ENCODE measurements at regions not wholly inside any gene's neighbourhood (a gene's known extent, or its start where the extent isn't known, plus 50 kb on each side); places are given as distances from the start of the nearest gene placed in this dataset.

DNA sequence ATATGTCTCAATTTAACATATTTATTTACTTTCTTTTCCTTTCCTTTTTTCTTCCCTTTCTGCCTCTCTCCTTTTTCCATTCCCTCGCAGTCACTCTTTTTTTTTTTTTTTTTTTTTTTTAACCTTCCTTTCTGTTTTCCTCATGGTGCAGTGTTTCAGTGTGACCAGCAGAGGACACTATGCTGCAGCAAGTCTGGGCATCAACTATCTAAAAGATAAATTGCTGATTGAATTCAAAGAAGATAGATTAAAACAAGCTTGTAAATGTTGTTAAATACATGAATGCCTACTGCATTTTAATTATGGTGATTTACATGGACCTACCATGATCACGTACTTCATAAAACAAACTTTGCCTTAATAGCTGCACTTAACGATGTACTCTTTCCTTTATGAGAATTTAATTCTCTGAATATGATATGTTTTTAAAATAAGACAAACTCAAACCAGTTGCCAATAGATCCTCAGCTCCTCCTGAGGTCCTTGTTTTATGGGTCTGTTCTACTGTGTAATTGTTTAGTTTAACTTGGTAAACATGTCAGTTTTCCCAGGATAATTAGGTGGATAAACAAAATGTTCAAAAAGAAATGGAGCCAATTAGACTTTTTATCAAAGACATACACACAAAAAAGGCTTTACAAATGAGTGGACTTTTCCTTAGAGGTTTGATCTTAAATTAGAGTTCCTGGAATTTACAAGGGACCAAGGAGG, 101.0 kb upstream of the AGR3 start:
- Histone ChIP-seq H3K4ac (replicated peaks; ENCODE audit: insufficient read length, low read depth, low read length) (no peak overlapping the region), H4K8ac (ENCODE audit: extremely low read depth, insufficient read depth, low read length) (no peak overlapping the region), H3K79me1 (ENCODE audit: low read depth, low read length) (no peaks in the 10 kb centered on the region), H2BK12ac (ENCODE audit: low read depth, low read length) (no peak overlapping the region), H2BK5ac (ENCODE audit: low read depth, low read length) (no peak overlapping the region), H4K91ac (replicated peaks; ENCODE audit: insufficient read length, low read length) (no peak overlapping the region), H4K20me1 (replicated peaks in 1 of 2; ENCODE audit: control insufficient read depth in 1 of 2, insufficient read depth in 2 of 2, low read length in 2 of 2) (no peaks in the 10 kb centered on the region), H3K9ac (replicated peaks in 1 of 4; ENCODE audit: extremely low read depth in 1 of 4, low read depth in 3 of 4, low read length in 3 of 4) (no peak overlapping the region), H3K14ac (ENCODE audit: insufficient read length) (no peak overlapping the region), H3K9me3 (ENCODE audit: insufficient read depth in 2 of 2, low read depth in 1 of 2, low read length in 1 of 2) (no peaks in the 10 kb centered on the region), H3K36me3 (ENCODE audit: control insufficient read depth in 2 of 4, insufficient read depth in 4 of 4, low read length in 3 of 4) (no peaks in the 10 kb centered on the region), H3K4me1 (replicated peaks in 1 of 4; ENCODE audit: control insufficient read depth in 3 of 4, insufficient read depth in 4 of 4, low read length in 3 of 4) (peaks cover 0 to 4% (median 0%) of the 10 kb centered on the region in 4 experiments; a peak in 3 of 7 replicates), H2AFZ (ENCODE audit: low read length) (no peak overlapping the region), H3K18ac (ENCODE audit: extremely low read depth, low read length) (no peak overlapping the region), H3K27me3 (replicated peaks in 1 of 4; ENCODE audit: control insufficient read depth in 3 of 4, extremely low read depth in 1 of 4, insufficient read depth in 3 of 4, low read length in 3 of 4) (peaks cover 0 to 2% (median 0%) of the 10 kb centered on the region in 4 experiments; a peak in 1 of 7 replicates), H3K4me2 (ENCODE audit: insufficient read depth in 1 of 2, low read depth in 2 of 2, low read length in 2 of 2) (no peak overlapping the region), H3K56ac (replicated peaks; ENCODE audit: insufficient read length, low read depth, low read length) (no peak overlapping the region), H3K27ac (ENCODE audit: low read depth, low read length) (no peak overlapping the region), H3K4me3 (ENCODE audit: extremely low read depth in 1 of 4, insufficient read depth in 2 of 4, low read depth in 3 of 4, low read length in 4 of 4) (no peak overlapping the region), H2BK15ac (ENCODE audit: low read length) (no peak overlapping the region), H3K23ac (ENCODE audit: insufficient read length) (no peak overlapping the region), H3K23me2 (ENCODE audit: low read depth, low read length) (no peaks in the 10 kb centered on the region), H2AK5ac (ENCODE audit: low read depth, low read length) (no peak overlapping the region), H2BK120ac (replicated peaks; ENCODE audit: low read depth, low read length) (no peak overlapping the region), H4K5ac (ENCODE audit: insufficient read length, low read depth, low read length) (no peak overlapping the region), H2BK20ac (ENCODE audit: low read length) (no peak overlapping the region), H3K79me2 (ENCODE audit: control insufficient read depth in 1 of 2, insufficient read depth in 2 of 2, low read length in 2 of 2) (no peaks in the 10 kb centered on the region)
- TF ChIP-seq CHD1 (IDR thresholded peaks at IDR 0.05; ENCODE audit: low read depth, low read length) (no peak), KDM5A (IDR thresholded peaks at IDR 0.05; ENCODE audit: low read length) (no peak), PHF8 (conservative IDR thresholded peaks at IDR 0.05; ENCODE audit: low read depth, low read length) (no peak), SIRT6 (IDR thresholded peaks at IDR 0.05; ENCODE audit: low read length) (no peak), RNF2 (IDR thresholded peaks at IDR 0.05; ENCODE audit: borderline replicate concordance, low read depth, low read length, missing control alignments, poor library complexity, severe bottlenecking) (no peak), RAD21 (IDR thresholded peaks at IDR 0.05 in 1 of 2, conservative IDR thresholded peaks at IDR 0.05 in 1 of 2; ENCODE audit: low read depth in 2 of 2, low read length in 2 of 2) (peak; percentile 85 to 90), CBX5 (IDR thresholded peaks at IDR 0.05; ENCODE audit: low read depth, low read length) (no peak)
- TF ChIP-seq, protein P1, sequence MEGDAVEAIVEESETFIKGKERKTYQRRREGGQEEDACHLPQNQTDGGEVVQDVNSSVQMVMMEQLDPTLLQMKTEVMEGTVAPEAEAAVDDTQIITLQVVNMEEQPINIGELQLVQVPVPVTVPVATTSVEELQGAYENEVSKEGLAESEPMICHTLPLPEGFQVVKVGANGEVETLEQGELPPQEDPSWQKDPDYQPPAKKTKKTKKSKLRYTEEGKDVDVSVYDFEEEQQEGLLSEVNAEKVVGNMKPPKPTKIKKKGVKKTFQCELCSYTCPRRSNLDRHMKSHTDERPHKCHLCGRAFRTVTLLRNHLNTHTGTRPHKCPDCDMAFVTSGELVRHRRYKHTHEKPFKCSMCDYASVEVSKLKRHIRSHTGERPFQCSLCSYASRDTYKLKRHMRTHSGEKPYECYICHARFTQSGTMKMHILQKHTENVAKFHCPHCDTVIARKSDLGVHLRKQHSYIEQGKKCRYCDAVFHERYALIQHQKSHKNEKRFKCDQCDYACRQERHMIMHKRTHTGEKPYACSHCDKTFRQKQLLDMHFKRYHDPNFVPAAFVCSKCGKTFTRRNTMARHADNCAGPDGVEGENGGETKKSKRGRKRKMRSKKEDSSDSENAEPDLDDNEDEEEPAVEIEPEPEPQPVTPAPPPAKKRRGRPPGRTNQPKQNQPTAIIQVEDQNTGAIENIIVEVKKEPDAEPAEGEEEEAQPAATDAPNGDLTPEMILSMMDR (IDR thresholded peaks at IDR 0.05; ENCODE audit: control extremely low read depth in 1 of 3, insufficient read depth in 1 of 3, low read depth in 1 of 3, low read length in 3 of 3) = peak in 2 of 3 experiments; percentile 60 to 75; a peak in 3 of 4 replicates
- no peak for FAIRE-seq
- no peak for DNase-seq (ENCODE audit: low read depth in 1 of 2, low spot score in 2 of 2)
- 57% methylated on average over 2 of the region's 3 CpGs; no CpG with 5 or more reads in 1 of the 2 experiments for WGBS, 2 experiments (ENCODE audit: extremely low coverage in 1 of 2, insufficient coverage in 1 of 2, insufficient read length in 1 of 2, insufficient replicate concordance in 2 of 2, low coverage in 1 of 2, low lambda C conversion rate in 2 of 2, missing lambda C conversion rate in 1 of 2)
- ChIA-PET POLR2A (ENCODE audit: partially characterized antibody) (no interaction called here), CTCF (ENCODE audit: partially characterized antibody) (interaction anchor here (0.6 to 2.5 kb wide), 39 partner anchors 10 to 1119 kb away, joined by 3 to 8 read pairs (median 4); no protein-coding TSS in a partner anchor)
